ENCODE measurements at regions not wholly inside any gene's neighbourhood (a gene's known extent, or its start where the extent isn't known, plus 50 kb on each side); places are given as distances from the start of the nearest gene placed in this dataset.

DNA sequence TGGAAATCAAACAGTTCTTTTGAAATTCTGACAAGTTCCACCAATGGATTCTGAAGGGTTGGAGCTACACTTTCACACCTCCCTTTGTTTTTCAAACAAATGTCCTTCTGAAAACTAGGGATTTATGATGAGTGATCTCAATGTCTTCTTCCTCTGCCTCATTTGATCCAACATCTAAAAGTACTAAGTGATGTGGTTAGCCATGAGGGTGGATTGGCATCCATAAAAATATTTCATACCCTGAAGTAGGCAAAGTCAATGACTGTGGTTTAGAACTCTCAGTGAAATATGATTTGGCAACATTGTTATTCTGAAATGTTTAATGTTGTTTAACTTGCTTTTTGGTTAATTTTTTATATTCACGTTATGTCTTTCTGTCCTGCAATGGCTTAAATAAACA, 136.9 kb downstream of the MBL2 start:
- no peaks in the 10 kb centered on the region for H3K9me3 ChIP-seq
- no peak for ATAC-seq (ENCODE audit: low FRiP score in 2 of 2)
- H3K4me1 ChIP-seq: no peaks in the 10 kb centered on the region
- H3K36me3 ChIP-seq: no peaks in the 10 kb centered on the region
- no peak for TF ChIP-seq POLR2A (IDR thresholded peaks at IDR 0.05)
- no peak for TF ChIP-seq EP300 (IDR thresholded peaks at IDR 0.05)
- TF ChIP-seq POLR2AphosphoS5 (IDR thresholded peaks at IDR 0.05): no peak
- TF ChIP-seq, protein P1, sequence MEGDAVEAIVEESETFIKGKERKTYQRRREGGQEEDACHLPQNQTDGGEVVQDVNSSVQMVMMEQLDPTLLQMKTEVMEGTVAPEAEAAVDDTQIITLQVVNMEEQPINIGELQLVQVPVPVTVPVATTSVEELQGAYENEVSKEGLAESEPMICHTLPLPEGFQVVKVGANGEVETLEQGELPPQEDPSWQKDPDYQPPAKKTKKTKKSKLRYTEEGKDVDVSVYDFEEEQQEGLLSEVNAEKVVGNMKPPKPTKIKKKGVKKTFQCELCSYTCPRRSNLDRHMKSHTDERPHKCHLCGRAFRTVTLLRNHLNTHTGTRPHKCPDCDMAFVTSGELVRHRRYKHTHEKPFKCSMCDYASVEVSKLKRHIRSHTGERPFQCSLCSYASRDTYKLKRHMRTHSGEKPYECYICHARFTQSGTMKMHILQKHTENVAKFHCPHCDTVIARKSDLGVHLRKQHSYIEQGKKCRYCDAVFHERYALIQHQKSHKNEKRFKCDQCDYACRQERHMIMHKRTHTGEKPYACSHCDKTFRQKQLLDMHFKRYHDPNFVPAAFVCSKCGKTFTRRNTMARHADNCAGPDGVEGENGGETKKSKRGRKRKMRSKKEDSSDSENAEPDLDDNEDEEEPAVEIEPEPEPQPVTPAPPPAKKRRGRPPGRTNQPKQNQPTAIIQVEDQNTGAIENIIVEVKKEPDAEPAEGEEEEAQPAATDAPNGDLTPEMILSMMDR (IDR thresholded peaks at IDR 0.05): no peak
- no peak overlapping the region for H3K27ac ChIP-seq
- no peaks in the 10 kb centered on the region for H3K27me3 ChIP-seq
- H3K4me3 ChIP-seq: no peak overlapping the region
- DNase-seq: no peak
- WGBS, 2 donors: 51 to 70% methylated on average over 1 of the region's 1 CpG

DNA sequence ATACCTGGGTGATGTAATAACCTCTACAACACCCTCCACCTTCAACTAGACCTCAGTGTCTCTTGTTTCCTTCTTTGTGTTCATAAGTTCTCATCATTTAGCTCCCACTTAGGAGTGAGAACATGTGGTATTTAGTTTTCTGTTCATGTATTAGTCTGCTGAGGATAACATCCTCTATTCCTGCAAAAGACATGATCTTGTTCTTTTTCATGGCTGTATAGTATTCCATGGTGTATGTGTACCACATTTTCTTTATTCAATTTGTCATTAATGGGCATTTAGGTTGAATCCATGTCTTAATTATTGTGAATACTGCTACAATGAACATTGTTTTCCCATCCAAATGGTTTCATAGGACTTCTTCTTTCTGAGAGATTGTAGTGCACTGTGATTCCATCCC, 135.7 kb downstream of the MBL2 start:
- H3K36me3 ChIP-seq: no peaks in the 10 kb centered on the region
- ATAC-seq (ENCODE audit: low FRiP score in 2 of 2) (no peak), DNase-seq (no peak)
- no peak overlapping the region for H3K4me3 ChIP-seq
- no peak for TF ChIP-seq EP300 (IDR thresholded peaks at IDR 0.05)
- no peak for TF ChIP-seq POLR2AphosphoS5 (IDR thresholded peaks at IDR 0.05)
- TF ChIP-seq, protein P1 (IDR thresholded peaks at IDR 0.05): no peak
- TF ChIP-seq POLR2A (IDR thresholded peaks at IDR 0.05): no peak
- no peaks in the 10 kb centered on the region for H3K4me1 ChIP-seq
- no peaks in the 10 kb centered on the region for H3K9me3 ChIP-seq
- no peak overlapping the region for H3K27ac ChIP-seq
- H3K27me3 ChIP-seq: no peaks in the 10 kb centered on the region

DNA sequence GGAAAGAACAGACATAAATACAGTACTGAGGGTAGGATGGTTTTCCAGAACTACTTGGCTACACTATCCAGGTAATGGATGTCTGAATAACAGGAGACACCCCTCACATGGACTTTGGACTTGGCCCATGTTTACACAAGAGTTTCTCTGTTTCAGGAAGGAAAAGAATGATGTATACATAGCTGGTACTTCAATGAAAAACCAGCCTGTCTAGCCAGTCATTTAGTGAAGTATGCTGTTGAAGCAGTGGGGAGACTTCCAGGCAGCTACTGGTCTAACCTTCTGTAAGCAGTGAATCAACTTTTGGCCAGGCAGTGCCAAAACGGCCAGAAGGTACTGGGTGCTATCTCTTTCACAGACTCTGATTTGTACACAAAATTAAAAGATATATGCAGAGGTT, 135.0 kb downstream of the MBL2 start:
- Histone ChIP-seq H3K36me3 (no peaks in the 10 kb centered on the region), H3K9me3 (no peaks in the 10 kb centered on the region), H3K4me3 (no peak overlapping the region), H3K4me1 (no peaks in the 10 kb centered on the region), H3K27ac (no peak overlapping the region), H3K27me3 (no peaks in the 10 kb centered on the region)
- peak in 1 of 2 donors; percentile 57 for DNase-seq
- TF ChIP-seq EP300 (IDR thresholded peaks at IDR 0.05): peak in 1 of 4 donors; percentile 28
- TF ChIP-seq POLR2A (IDR thresholded peaks at IDR 0.05): no peak
- ATAC-seq (ENCODE audit: low FRiP score in 2 of 2): peak in 1 of 2 donors; percentile 61
- 50 to 59% methylated on average over 1 of the region's 1 CpG for WGBS, 2 donors

DNA sequence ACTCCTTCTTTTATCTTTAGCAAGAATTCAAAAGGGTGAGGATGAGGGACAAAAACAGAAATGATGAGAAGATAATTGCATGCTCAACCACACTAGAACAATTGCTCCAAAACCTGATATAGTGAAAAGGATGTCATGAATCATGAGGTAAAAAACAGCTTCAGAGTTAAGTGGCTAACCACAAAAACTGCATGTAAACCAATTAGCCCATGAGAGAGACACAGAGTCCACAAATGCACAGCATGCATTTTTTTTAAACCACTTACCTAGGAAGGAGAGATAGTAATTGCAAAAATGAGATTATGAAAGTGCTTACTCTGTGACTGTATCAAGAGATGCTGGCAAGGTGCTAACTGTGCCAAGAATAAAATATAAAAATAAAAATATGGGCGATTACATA, 132.9 kb downstream of the MBL2 start:
- DNase-seq (no peak), ATAC-seq (ENCODE audit: low FRiP score in 2 of 2) (no peak)

DNA sequence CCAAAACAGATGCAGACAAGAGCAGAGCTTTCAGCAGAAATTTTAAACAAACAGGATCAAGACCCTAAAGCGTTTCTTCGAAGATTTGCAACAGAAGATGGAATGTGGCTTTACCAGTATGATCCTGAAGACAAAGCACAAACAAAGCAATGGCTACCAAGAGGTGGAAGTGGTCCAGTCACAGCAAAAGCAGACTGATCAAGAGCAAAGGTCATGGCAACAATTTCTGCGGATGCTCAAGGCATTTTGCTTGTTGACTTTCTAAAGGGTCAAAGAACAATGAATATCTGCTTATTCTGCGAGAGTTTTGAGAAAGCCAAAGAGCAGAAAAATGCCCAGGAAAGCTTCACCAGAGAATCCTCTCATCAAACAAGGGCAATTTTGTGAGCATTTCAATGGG, 130.4 kb downstream of the MBL2 start:
- no peak overlapping the region for H3K4me3 ChIP-seq
- no peak for ATAC-seq (ENCODE audit: low FRiP score in 2 of 2)
- TF ChIP-seq, protein P1 (IDR thresholded peaks at IDR 0.05): no peak
- H3K9me3 ChIP-seq: no peaks in the 10 kb centered on the region
- no peaks in the 10 kb centered on the region for H3K27me3 ChIP-seq
- H3K4me1 ChIP-seq: no peaks in the 10 kb centered on the region
- H3K36me3 ChIP-seq: no peaks in the 10 kb centered on the region
- WGBS, 2 donors: 59% methylated on average over 4 of the region's 4 CpGs
- H3K27ac ChIP-seq: no peak overlapping the region
- DNase-seq: no peak

More for the DNA sequence above, 132.9 kb downstream of the MBL2 start:
- H3K27me3 ChIP-seq: no peaks in the 10 kb centered on the region
- no peaks in the 10 kb centered on the region for H3K36me3 ChIP-seq
- H3K27ac ChIP-seq: no peak overlapping the region
- H3K4me3 ChIP-seq: no peak overlapping the region
- H3K9me3 ChIP-seq: no peaks in the 10 kb centered on the region
- H3K4me1 ChIP-seq: no peaks in the 10 kb centered on the region
- 0 to 4% methylated on average over 1 of the region's 1 CpG for WGBS, 2 donors
- no peak for TF ChIP-seq POLR2A (IDR thresholded peaks at IDR 0.05)
- TF ChIP-seq, protein P1 (IDR thresholded peaks at IDR 0.05): no peak
- TF ChIP-seq POLR2AphosphoS5 (IDR thresholded peaks at IDR 0.05): no peak
- TF ChIP-seq EP300 (IDR thresholded peaks at IDR 0.05): no peak

Measured in upper lobe of left lung (tissue), 6 donors.